ENCODE measurements at regions not wholly inside any gene's neighbourhood (a gene's known extent, or its start where the extent isn't known, plus 50 kb on each side); places are given as distances from the start of the nearest gene placed in this dataset.
"Not testable (repeated sequence)": the region's sequence is repeated elsewhere in the genome, so short reads cannot be mapped to it uniquely, and the experiment has no call there.

DNA sequence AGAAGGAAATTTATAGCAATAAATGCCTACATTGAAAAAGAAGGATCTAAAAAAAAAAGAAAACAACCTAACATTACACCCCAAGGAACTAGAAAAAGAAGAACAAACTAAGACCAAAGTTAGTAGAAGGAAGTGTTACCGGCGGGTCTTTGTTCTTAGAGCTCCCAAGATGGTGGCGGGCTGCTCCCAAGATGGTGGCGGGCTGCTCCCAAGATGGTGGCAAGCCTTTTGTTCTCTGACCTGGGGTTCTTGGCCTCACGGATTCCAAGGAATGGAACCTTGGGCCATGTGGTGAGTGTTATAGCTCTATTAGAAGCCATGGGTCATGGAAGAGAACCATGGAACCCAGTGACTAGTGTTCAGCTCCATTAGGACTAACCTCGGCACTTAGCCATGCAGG, 71.8 kb upstream of the PRRC2C start:
- TF ChIP-seq, protein P1, sequence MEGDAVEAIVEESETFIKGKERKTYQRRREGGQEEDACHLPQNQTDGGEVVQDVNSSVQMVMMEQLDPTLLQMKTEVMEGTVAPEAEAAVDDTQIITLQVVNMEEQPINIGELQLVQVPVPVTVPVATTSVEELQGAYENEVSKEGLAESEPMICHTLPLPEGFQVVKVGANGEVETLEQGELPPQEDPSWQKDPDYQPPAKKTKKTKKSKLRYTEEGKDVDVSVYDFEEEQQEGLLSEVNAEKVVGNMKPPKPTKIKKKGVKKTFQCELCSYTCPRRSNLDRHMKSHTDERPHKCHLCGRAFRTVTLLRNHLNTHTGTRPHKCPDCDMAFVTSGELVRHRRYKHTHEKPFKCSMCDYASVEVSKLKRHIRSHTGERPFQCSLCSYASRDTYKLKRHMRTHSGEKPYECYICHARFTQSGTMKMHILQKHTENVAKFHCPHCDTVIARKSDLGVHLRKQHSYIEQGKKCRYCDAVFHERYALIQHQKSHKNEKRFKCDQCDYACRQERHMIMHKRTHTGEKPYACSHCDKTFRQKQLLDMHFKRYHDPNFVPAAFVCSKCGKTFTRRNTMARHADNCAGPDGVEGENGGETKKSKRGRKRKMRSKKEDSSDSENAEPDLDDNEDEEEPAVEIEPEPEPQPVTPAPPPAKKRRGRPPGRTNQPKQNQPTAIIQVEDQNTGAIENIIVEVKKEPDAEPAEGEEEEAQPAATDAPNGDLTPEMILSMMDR (IDR thresholded peaks at IDR 0.05) = not testable (repeated sequence)
- TF ChIP-seq POLR2AphosphoS5 (IDR thresholded peaks at IDR 0.05) = not testable (repeated sequence)

All from breast epithelium (tissue), 3 donors.